ENCODE measurements at regions not wholly inside any gene's neighbourhood (a gene's known extent, or its start where the extent isn't known, plus 50 kb on each side); places are given as distances from the start of the nearest gene placed in this dataset.

- TF ChIP-seq CTCF (IDR thresholded peaks at IDR 0.05; ENCODE audit: insufficient read depth, low read depth, low read length) (no peak), EZH2 (IDR thresholded peaks at IDR 0.05; ENCODE audit: insufficient read depth, low read length) (no peak)
Observed at GRCh38 chr2:201558232-201558631, 85.1 kb downstream of the TMEM237 start.
